ENCODE measurements at regions not wholly inside any gene's neighbourhood (a gene's known extent, or its start where the extent isn't known, plus 50 kb on each side); places are given as distances from the start of the nearest gene placed in this dataset.

DNA sequence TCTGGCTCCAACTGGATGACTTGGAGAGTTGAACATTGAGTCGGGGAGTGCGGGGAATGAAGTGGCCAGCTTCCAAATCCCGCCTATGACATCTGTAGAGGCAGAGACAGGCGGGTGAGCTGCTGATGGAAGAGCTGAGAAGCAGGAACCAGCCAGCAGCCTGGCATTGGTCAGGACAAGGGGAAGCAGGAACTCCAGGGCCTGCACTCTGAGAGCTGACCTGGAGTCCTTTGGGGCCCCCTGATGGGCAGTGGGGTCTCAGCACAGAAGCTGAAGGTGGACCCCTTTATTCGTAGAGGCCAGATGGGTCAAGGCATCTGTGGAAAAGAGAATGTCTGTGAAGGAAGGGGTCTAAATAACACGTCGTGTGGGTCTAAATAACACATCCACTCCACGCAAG, 57.0 kb downstream of the SEC61G start:
- Mint-ChIP-seq H3K4me1 (ENCODE audit: low read depth) (no peaks in the 10 kb centered on the region), H3K9me3 (no peaks in the 10 kb centered on the region), H3K4me3 (no peak overlapping the region), H3K27ac (no peak overlapping the region), H3K27me3 (peaks cover 4% of the 10 kb centered on the region), H3K36me3 (ENCODE audit: low read depth) (no peaks in the 10 kb centered on the region)
- intact Hi-C loops (cut with micrococcal nuclease) = no loop called here
- DNase-seq (no peak), ATAC-seq (no peak)
- ChIA-PET POLR2A (no interaction called here), CTCF (no interaction called here)
- TF ChIP-seq, protein P1, sequence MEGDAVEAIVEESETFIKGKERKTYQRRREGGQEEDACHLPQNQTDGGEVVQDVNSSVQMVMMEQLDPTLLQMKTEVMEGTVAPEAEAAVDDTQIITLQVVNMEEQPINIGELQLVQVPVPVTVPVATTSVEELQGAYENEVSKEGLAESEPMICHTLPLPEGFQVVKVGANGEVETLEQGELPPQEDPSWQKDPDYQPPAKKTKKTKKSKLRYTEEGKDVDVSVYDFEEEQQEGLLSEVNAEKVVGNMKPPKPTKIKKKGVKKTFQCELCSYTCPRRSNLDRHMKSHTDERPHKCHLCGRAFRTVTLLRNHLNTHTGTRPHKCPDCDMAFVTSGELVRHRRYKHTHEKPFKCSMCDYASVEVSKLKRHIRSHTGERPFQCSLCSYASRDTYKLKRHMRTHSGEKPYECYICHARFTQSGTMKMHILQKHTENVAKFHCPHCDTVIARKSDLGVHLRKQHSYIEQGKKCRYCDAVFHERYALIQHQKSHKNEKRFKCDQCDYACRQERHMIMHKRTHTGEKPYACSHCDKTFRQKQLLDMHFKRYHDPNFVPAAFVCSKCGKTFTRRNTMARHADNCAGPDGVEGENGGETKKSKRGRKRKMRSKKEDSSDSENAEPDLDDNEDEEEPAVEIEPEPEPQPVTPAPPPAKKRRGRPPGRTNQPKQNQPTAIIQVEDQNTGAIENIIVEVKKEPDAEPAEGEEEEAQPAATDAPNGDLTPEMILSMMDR (IDR thresholded peaks at IDR 0.05) = no peak

DNA sequence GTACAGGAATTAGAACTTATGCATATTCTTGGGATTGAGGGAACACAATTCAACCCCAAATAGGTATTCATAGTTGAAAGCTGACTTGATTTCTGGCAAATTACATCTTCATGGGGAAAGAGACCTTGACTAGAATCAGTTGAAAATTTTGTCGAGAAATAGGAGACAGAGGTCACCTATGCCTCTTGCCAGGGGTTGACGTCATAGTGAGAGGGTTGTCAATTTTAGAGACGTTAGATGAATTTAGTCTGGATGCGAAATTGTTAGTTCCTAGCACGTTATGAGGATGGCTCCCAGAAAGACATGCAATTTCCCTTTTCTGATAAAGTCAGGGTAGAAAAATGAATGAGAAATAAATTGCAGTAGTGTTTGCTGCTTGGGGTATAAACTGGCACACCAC, 59.3 kb downstream of the SEC61G start:
- Mint-ChIP-seq H3K4me1 (ENCODE audit: low read depth) (no peaks in the 10 kb centered on the region), H3K36me3 (ENCODE audit: low read depth) (no peaks in the 10 kb centered on the region), H3K27ac (no peak overlapping the region), H3K4me3 (no peak overlapping the region), H3K9me3 (no peaks in the 10 kb centered on the region), H3K27me3 (peaks cover 4% of the 10 kb centered on the region)
- DNase-seq (no peak), ATAC-seq (no peak)
- ChIA-PET CTCF (no interaction called here), POLR2A (no interaction called here)
- intact Hi-C loops (cut with micrococcal nuclease) = no loop called here
- TF ChIP-seq, protein P1 (IDR thresholded peaks at IDR 0.05) = no peak

DNA sequence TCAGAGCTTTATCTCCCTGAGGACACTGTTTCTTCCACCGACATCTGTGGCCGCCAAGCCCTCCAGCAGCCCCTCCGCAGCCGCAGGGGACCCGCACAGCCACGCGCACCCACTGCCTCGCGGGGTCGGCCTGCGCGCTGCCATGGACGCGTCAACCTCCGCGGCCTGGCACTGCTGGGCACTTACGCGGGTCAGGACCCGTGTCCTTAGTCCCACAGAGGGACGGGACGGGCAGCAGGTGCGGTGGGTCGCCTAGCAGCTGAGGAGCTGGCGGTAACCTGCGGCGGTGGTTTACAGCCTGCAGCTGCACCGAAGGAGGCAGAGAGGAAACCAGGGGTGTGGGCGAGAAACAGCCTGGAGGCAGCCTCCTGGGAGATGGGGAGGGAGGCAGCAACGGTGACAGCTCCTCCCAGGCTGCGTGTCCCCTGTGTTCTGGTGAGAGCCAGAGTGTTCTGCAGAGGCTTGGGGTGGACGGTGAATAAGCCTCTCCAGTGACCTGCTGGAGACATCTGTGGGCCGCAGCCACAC, 61.3 kb downstream of the SEC61G start:
- TF ChIP-seq, protein P1 (IDR thresholded peaks at IDR 0.05) = no peak
- ChIA-PET CTCF (no interaction called here), POLR2A (no interaction called here)
- Mint-ChIP-seq H3K4me3 (no peak overlapping the region), H3K36me3 (ENCODE audit: low read depth) (no peaks in the 10 kb centered on the region), H3K9me3 (no peaks in the 10 kb centered on the region), H3K27me3 (no peaks in the 10 kb centered on the region), H3K4me1 (ENCODE audit: low read depth) (no peaks in the 10 kb centered on the region), H3K27ac (no peak overlapping the region)
- DNase-seq (no peak), ATAC-seq (no peak)
- intact Hi-C loops (cut with micrococcal nuclease) = no loop called here

DNA sequence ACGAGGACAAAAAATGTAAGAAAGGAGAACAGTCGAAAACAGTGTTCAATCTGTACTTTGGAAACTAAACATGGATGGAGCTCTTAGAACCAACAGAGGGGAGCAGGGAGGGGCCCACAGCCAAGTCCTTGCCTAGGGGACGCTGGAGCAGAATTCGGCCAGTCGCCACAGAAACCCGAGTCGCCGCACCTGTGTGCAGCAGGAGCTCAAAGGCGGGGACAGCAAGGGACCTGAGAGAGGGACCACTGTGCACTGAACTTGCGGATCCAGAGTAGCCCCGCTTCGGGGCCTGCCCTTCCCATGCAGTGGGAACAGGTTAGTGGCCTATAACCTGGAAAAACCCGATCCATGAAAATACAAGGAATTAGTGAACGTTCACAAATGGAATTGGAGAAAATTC, 68.1 kb downstream of the SEC61G start:
- Mint-ChIP-seq H3K36me3 (ENCODE audit: low read depth) (no peaks in the 10 kb centered on the region), H3K27me3 (no peaks in the 10 kb centered on the region), H3K9me3 (peaks cover 2% of the 10 kb centered on the region), H3K27ac (no peak overlapping the region), H3K4me1 (ENCODE audit: low read depth) (no peaks in the 10 kb centered on the region), H3K4me3 (no peak overlapping the region)
- CTCF ChIA-PET = no interaction called here
- ATAC-seq = no peak
- intact Hi-C loops (cut with micrococcal nuclease) = no loop called here
- TF ChIP-seq, protein P1 (IDR thresholded peaks at IDR 0.05) = no peak
- no peak for DNase-seq
- POLR2A ChIA-PET = no interaction called here

DNA sequence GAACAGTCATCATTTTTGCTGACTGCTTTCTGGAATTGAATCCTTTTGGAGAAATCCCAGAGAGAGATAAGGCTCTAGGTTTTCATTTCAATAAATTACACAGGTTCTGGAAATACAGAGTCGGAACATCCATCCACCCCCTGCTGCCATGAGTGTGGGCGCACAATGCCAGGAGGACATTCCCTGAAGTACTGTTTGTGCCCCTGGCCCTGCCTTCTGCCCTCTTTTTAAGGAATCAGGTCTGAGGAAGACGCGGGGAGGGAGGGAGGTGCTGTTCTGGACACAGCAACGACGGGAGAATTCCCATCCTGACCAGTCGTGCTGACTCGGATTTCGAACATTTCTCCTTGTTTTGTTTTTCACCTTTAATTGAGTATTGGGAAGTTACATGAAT, 69.0 kb downstream of the SEC61G start:
- Mint-ChIP-seq H3K27ac (no peak overlapping the region), H3K4me1 (ENCODE audit: low read depth) (no peaks in the 10 kb centered on the region), H3K9me3 (peaks cover 2% of the 10 kb centered on the region), H3K27me3 (no peaks in the 10 kb centered on the region), H3K4me3 (no peak overlapping the region), H3K36me3 (ENCODE audit: low read depth) (no peaks in the 10 kb centered on the region)
- TF ChIP-seq, protein P1 (IDR thresholded peaks at IDR 0.05) = no peak
- ChIA-PET CTCF (no interaction called here), POLR2A (no interaction called here)
- intact Hi-C loops (cut with micrococcal nuclease) = no loop called here
- DNase-seq (no peak), ATAC-seq (no peak)
